HFFc6 (cell line): ENCODE measurements at regions not wholly inside any gene's neighbourhood (a gene's known extent, or its start where the extent isn't known, plus 50 kb on each side); places are given as distances from the start of the nearest gene placed in this dataset.
A peak's percentile ranks its signal among the peaks of the same experiment; 100 is the strongest.

ENCODE experiments used
- DNase-seq: peaks from one replicate; pipeline ENCODE4 v3.0.0-alpha.2; 2018
- H3K27ac Mint-ChIP-seq: 2 replicates; pipeline ENCODE4 v1.8.0; 2020; ENCODE audit warnings: mild to moderate bottlenecking, mixed read lengths
- H3K27me3 Mint-ChIP-seq: 2 replicates; pipeline ENCODE4 v1.8.0; 2021; ENCODE audit warnings: mild to moderate bottlenecking, moderate library complexity, mixed read lengths; ENCODE audit not compliant: insufficient read depth
- H3K36me3 Mint-ChIP-seq: 2 replicates; pipeline ENCODE4 v1.8.0; 2021; ENCODE audit warnings: low read depth, mixed read lengths
- H3K4me1 Mint-ChIP-seq: 2 replicates; pipeline ENCODE4 v1.8.0; 2020; ENCODE audit warnings: low read depth, mixed read lengths
- H3K4me3 Mint-ChIP-seq: 2 replicates; pipeline ENCODE4 v1.8.0; 2020; ENCODE audit warnings: mild to moderate bottlenecking, moderate library complexity, mixed read lengths
- H3K9me3 Mint-ChIP-seq: 2 replicates; pipeline ENCODE4 v1.8.0; 2020; ENCODE audit warnings: mild to moderate bottlenecking, mixed read lengths
- TF ChIP-seq, protein P1 (sequence below): fragments of 200-600 bp; sonication (generic); IDR thresholded peaks from 2 replicates; pipeline ENCODE4 v1.5.0; 2021; ENCODE audit warnings: antibody characterized with exemption, mild to moderate bottlenecking

DNA sequence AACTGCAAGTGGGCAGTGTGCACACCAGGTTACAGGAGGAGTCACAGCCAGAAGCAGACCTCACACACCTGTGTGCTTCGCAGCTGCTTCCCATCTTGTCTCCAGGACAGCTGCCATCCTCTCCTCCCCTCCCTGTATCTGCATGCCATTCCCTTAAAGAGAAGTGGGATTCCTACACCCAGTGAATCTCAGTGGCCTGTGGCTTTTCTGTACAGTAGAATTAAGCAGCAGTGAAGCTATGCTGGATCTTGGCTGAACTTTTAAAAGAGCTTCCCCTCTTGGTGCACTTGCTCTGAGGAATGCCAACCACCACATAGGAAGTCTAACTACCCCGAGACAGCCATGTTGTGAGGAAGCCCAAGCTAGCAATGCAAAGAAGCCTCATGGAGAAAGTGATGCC, 236.5 kb upstream of the ZMIZ1 start:
- no peak overlapping the region for H3K27ac Mint-ChIP-seq
- peaks cover 24% of the 10 kb centered on the region for H3K4me1 Mint-ChIP-seq
- no peaks in the 10 kb centered on the region for H3K36me3 Mint-ChIP-seq
- TF ChIP-seq, protein P1, sequence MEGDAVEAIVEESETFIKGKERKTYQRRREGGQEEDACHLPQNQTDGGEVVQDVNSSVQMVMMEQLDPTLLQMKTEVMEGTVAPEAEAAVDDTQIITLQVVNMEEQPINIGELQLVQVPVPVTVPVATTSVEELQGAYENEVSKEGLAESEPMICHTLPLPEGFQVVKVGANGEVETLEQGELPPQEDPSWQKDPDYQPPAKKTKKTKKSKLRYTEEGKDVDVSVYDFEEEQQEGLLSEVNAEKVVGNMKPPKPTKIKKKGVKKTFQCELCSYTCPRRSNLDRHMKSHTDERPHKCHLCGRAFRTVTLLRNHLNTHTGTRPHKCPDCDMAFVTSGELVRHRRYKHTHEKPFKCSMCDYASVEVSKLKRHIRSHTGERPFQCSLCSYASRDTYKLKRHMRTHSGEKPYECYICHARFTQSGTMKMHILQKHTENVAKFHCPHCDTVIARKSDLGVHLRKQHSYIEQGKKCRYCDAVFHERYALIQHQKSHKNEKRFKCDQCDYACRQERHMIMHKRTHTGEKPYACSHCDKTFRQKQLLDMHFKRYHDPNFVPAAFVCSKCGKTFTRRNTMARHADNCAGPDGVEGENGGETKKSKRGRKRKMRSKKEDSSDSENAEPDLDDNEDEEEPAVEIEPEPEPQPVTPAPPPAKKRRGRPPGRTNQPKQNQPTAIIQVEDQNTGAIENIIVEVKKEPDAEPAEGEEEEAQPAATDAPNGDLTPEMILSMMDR, result no peak
- DNase-seq, result no peak
- peaks cover 13% of the 10 kb centered on the region; the same call in 1 of the 2 replicates for H3K9me3 Mint-ChIP-seq
- peaks cover 12% of the 10 kb centered on the region for H3K27me3 Mint-ChIP-seq
- H3K4me3 Mint-ChIP-seq, result no peak overlapping the region

- DNase-seq, result no peak
- H3K4me3 Mint-ChIP-seq, result no peak overlapping the region
- H3K4me1 Mint-ChIP-seq, result no peaks in the 10 kb centered on the region
- H3K9me3 Mint-ChIP-seq, result peaks cover 6% of the 10 kb centered on the region; the same call in 1 of the 2 replicates
- peaks cover 27% of the 10 kb centered on the region for H3K27me3 Mint-ChIP-seq
- H3K27ac Mint-ChIP-seq, result no peak overlapping the region
- H3K36me3 Mint-ChIP-seq, result no peaks in the 10 kb centered on the region
- TF ChIP-seq, protein P1, result no peak
Measured at GRCh38 chr10:78838141-78838657, 230.6 kb upstream of the ZMIZ1 start.

- no peak overlapping the region for H3K4me3 Mint-ChIP-seq
- no peak overlapping the region for H3K27ac Mint-ChIP-seq
- peaks cover 41% of the 10 kb centered on the region for H3K27me3 Mint-ChIP-seq
- H3K36me3 Mint-ChIP-seq, result no peaks in the 10 kb centered on the region; the same call in 1 of the 2 replicates
- no peaks in the 10 kb centered on the region for H3K4me1 Mint-ChIP-seq
- H3K9me3 Mint-ChIP-seq, result no peaks in the 10 kb centered on the region
- TF ChIP-seq, protein P1, result no peak
- DNase-seq, result no peak
Measured at GRCh38 chr10:78843495-78843894, 225.3 kb upstream of the ZMIZ1 start.

DNA sequence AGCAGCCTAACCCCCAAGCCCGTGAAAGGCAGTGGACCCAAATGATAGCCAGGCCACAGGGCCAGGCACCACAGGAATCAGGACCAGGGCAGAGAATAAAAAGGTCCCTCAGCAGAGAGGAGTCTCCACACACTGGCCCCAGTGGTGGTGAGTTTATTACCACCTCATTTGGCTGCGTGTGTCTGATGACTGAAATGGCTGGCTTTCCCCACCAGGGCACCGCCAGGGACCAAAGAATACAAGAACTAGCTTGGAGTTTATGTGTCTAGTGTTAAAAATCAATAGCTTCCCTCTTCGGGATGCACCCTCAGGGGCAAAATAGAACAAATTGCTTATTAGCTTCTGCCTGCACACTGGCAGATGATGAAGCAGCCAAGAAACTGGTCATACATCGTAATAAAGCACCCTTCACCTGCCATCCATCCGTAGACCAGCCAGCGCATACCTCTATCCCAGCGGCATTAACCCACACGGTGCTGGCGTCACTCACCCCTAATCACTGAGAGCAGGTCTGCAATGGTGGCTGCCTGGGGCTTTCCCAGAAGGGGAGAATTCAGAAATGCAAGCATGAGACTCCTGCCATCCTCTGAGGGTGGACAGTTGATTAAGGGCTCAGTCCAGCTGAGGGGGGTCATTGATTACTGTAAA, 223.7 kb upstream of the ZMIZ1 start:
- TF ChIP-seq, protein P1, result peak; percentile 35; the same call in 1 of the 2 replicates
- Mint-ChIP-seq H3K27ac (no peak overlapping the region), H3K9me3 (no peaks in the 10 kb centered on the region), H3K4me1 (no peaks in the 10 kb centered on the region), H3K27me3 (peaks cover 37% of the 10 kb centered on the region), H3K36me3 (no peaks in the 10 kb centered on the region; the same call in 1 of the 2 replicates), H3K4me3 (no peak overlapping the region)
- no peak for DNase-seq

- TF ChIP-seq, protein P1, result no peak
- H3K36me3 Mint-ChIP-seq, result no peaks in the 10 kb centered on the region; the same call in 1 of the 2 replicates
- no peak for DNase-seq
- H3K9me3 Mint-ChIP-seq, result no peaks in the 10 kb centered on the region
- no peaks in the 10 kb centered on the region for H3K4me1 Mint-ChIP-seq
- no peak overlapping the region for H3K4me3 Mint-ChIP-seq
- no peak overlapping the region for H3K27ac Mint-ChIP-seq
- peaks cover 39% of the 10 kb centered on the region for H3K27me3 Mint-ChIP-seq
Measured at GRCh38 chr10:78846071-78846470, 222.7 kb upstream of the ZMIZ1 start.
